ENCODE measurements at regions not wholly inside any gene's neighbourhood (a gene's known extent, or its start where the extent isn't known, plus 50 kb on each side); places are given as distances from the start of the nearest gene placed in this dataset.

- H3K14ac ChIP-seq (ENCODE audit: insufficient read depth, low read length) = no peak overlapping the region
- no peak overlapping the region for H3K23ac ChIP-seq (ENCODE audit: insufficient read length, low read depth, low read length)
- WGBS (ENCODE audit: extremely low coverage, insufficient read length, low lambda C conversion rate) = no CpG with 5 or more reads among the region's 13 CpGs
- H4K91ac ChIP-seq (ENCODE audit: insufficient read length, low read depth, low read length) = no peak overlapping the region
- Mint-ChIP-seq H3K4me1 (peaks cover 18 to 26% of the 10 kb centered on the region in 2 experiments), H3K36me3 (ENCODE audit: insufficient read depth in 1 of 3, low read depth in 3 of 3) (peaks cover 13 to 24% (median 15%) of the 10 kb centered on the region in 3 experiments), H3K27me3 (ENCODE audit: low read depth) (no peaks in the 10 kb centered on the region; the same call in 1 of the 2 replicates), H3K27ac (no peak overlapping the region), H3K4me3 (no peak overlapping the region), H3K9me3 (peaks cover 20 to 32% of the 10 kb centered on the region in 2 experiments)
- no peaks in the 10 kb centered on the region for H3K9me3 ChIP-seq (ENCODE audit: control insufficient read depth, low read depth, low read length)
- no peak overlapping the region for H3T11ph ChIP-seq (ENCODE audit: low read length)
- TF ChIP-seq, protein P1, sequence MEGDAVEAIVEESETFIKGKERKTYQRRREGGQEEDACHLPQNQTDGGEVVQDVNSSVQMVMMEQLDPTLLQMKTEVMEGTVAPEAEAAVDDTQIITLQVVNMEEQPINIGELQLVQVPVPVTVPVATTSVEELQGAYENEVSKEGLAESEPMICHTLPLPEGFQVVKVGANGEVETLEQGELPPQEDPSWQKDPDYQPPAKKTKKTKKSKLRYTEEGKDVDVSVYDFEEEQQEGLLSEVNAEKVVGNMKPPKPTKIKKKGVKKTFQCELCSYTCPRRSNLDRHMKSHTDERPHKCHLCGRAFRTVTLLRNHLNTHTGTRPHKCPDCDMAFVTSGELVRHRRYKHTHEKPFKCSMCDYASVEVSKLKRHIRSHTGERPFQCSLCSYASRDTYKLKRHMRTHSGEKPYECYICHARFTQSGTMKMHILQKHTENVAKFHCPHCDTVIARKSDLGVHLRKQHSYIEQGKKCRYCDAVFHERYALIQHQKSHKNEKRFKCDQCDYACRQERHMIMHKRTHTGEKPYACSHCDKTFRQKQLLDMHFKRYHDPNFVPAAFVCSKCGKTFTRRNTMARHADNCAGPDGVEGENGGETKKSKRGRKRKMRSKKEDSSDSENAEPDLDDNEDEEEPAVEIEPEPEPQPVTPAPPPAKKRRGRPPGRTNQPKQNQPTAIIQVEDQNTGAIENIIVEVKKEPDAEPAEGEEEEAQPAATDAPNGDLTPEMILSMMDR (conservative IDR thresholded peaks at IDR 0.05) = no peak
- H4K5ac ChIP-seq (ENCODE audit: insufficient read length, low read depth, low read length) = no peak overlapping the region
- H3K4ac ChIP-seq (ENCODE audit: low read depth, low read length) = no peak overlapping the region
- H4K8ac ChIP-seq (replicated peaks; ENCODE audit: insufficient read length, low read depth, low read length) = no peak overlapping the region
- H2AK5ac ChIP-seq (ENCODE audit: insufficient read length, low read length) = no peak overlapping the region
- H3K27me3 ChIP-seq (ENCODE audit: insufficient read depth, low read length) = no peaks in the 10 kb centered on the region
- no peak for DNase-seq
- no peaks in the 10 kb centered on the region for H4K20me1 ChIP-seq (ENCODE audit: control insufficient read depth, insufficient read depth, insufficient read length)
- no peak overlapping the region for H2BK12ac ChIP-seq (ENCODE audit: insufficient read length, low read depth, low read length)
- H2BK120ac ChIP-seq (ENCODE audit: low read depth, low read length, poor library complexity, severe bottlenecking) = no peak overlapping the region
- no peak overlapping the region for H3K4me2 ChIP-seq (ENCODE audit: insufficient read depth, insufficient read length, low read length)
- H2AFZ ChIP-seq (ENCODE audit: low read length) = no peak overlapping the region
- no peaks in the 10 kb centered on the region for H3K4me1 ChIP-seq (ENCODE audit: insufficient read depth, low read length)
- no peak overlapping the region for H2BK5ac ChIP-seq (ENCODE audit: insufficient read length, low read length)
- no peaks in the 10 kb centered on the region for H3K79me2 ChIP-seq (ENCODE audit: insufficient read depth, low read length)
- no peak overlapping the region for H3K27ac ChIP-seq (ENCODE audit: insufficient read length, low read depth, low read length)
- no peak overlapping the region for H3K18ac ChIP-seq (ENCODE audit: insufficient read length, low read depth, low read length)
- no peak overlapping the region for H3K56ac ChIP-seq (ENCODE audit: insufficient read length, low read depth, low read length)
- H3K9ac ChIP-seq (ENCODE audit: extremely low read depth, insufficient read length, low read length) = no peak overlapping the region
- H3K79me1 ChIP-seq (ENCODE audit: insufficient read depth, low read depth, low read length, poor library complexity, severe bottlenecking) = no peaks in the 10 kb centered on the region
- H3K23me2 ChIP-seq (ENCODE audit: insufficient read length, low read depth, low read length, poor library complexity, severe bottlenecking) = no peaks in the 10 kb centered on the region
- H2BK15ac ChIP-seq (ENCODE audit: low read depth, low read length) = no peak overlapping the region
- H2BK20ac ChIP-seq (ENCODE audit: low read depth, low read length, poor library complexity, severe bottlenecking) = no peak overlapping the region
Measured at GRCh38 chr5:66454186-66455078, 141.8 kb upstream of the MAST4 start.

All from H9 (cell line).